Natural killer cell (primary cell): ENCODE measurements at regions not wholly inside any gene's neighbourhood (a gene's known extent, or its start where the extent isn't known, plus 50 kb on each side); places are given as distances from the start of the nearest gene placed in this dataset.

Experiments
- ATAC-seq, 3 donors: fragments of 150-1000 bp in 2 of 3; fragments of 200-7000 bp in 1 of 3; cut with Tn5 transposase; 1 replicate in 1 of 3; 2 replicates in 2 of 3; pipeline ENCODE4 v1.10.0; 2021; ENCODE audit warnings: mild to moderate bottlenecking in 2 of 3, moderate library complexity in 2 of 3
- DNase-seq, 2 donors: peaks; one replicate each; pipeline versions ENCODE4 v3.0.0 to v3.0.0-alpha.2; 2013 to 2021; ENCODE audit warnings: mixed read lengths in 1 of 2
- H3K27ac ChIP-seq: one replicate; pipeline ENCODE4 v1.5.1; 2013; ENCODE audit warnings: mild to moderate bottlenecking, low read length
- H3K27me3 ChIP-seq: one replicate; pipeline ENCODE4 v1.6.1; 2013; ENCODE audit warnings: low read length; ENCODE audit not compliant: control insufficient read depth, insufficient read depth
- H3K36me3 ChIP-seq: one replicate; pipeline ENCODE4 v1.6.1; 2013; ENCODE audit warnings: low read length; ENCODE audit not compliant: control insufficient read depth, insufficient read depth
- H3K4me1 ChIP-seq: one replicate; pipeline ENCODE4 v1.6.1; 2013; ENCODE audit warnings: low read length; ENCODE audit not compliant: control insufficient read depth, insufficient read depth
- H3K4me3 ChIP-seq: one replicate; pipeline ENCODE4 v1.5.1; 2013; ENCODE audit warnings: low read length
- H3K9me3 ChIP-seq: one replicate; pipeline ENCODE4 v1.6.1; 2013; ENCODE audit warnings: low read length; ENCODE audit not compliant: control insufficient read depth, insufficient read depth
- H3K27ac Mint-ChIP-seq, 2 donors: one replicate each; pipeline ENCODE4 v1.8.0; 2022; ENCODE audit warnings: mild to moderate bottlenecking in 2 of 2, mixed read lengths in 2 of 2, moderate library complexity in 1 of 2
- H3K27me3 Mint-ChIP-seq, 2 donors: one replicate each; pipeline ENCODE4 v1.8.0; 2022; ENCODE audit warnings: low read depth in 2 of 2, mixed read lengths in 2 of 2
- H3K36me3 Mint-ChIP-seq: one replicate; pipeline ENCODE4 v1.8.0; 2022; ENCODE audit warnings: mixed read lengths
- H3K4me1 Mint-ChIP-seq, 2 donors: one replicate each; pipeline ENCODE4 v1.8.0; 2022; ENCODE audit warnings: mixed read lengths in 2 of 2
- H3K4me3 Mint-ChIP-seq: one replicate; pipeline ENCODE4 v1.8.0; 2022; ENCODE audit warnings: mild to moderate bottlenecking, moderate library complexity, mixed read lengths
- H3K9me3 Mint-ChIP-seq, 2 donors: one replicate each; pipeline ENCODE4 v1.8.0; 2022; ENCODE audit warnings: mixed read lengths in 2 of 2
- CTCF ChIP-seq: fragments of 200-600 bp; IDR thresholded peaks from one replicate; pipeline ENCODE4 v1.8.0; 2022; ENCODE audit warnings: antibody characterized with exemption
- WGBS: methylation state at CpG from one replicate; pipeline ENCODE4 v1.1.7; 2013; ENCODE audit warnings: missing lambda C conversion rate; ENCODE audit not compliant: insufficient coverage; 5-methylcytosine and 5-hydroxymethylcytosine counted together
- intact Hi-C: fragments of 100-400 bp; cut with micrococcal nuclease; formaldehyde crosslinking; loops from one replicate; pipeline ENCODE4 v1.14.2; 2022

DNA sequence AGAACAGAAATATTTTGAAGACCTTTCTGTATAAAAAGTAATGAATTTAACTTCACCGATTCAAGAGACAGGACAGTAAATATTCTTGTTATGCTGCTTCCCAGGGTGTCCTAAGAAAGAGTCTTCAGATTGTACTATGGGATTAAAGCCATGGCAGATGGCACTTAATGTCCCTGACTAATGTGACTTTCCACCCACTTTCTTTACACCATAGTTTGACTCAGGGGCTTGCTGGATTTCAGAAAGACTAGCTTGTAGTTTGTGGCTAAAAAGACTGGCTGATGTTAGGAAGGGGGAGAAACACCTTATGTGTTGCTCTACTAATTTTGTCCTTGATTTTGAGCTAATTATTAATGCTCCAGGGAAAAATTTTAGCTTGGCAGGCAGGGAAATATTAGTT is 75.9 kb downstream of the UTRN start:
- Histone ChIP-seq H3K4me1 (peaks cover 49% of the 10 kb centered on the region), H3K27ac (no peak overlapping the region), H3K9me3 (no peaks in the 10 kb centered on the region), H3K4me3 (no peak overlapping the region), H3K36me3 (peaks cover 3% of the 10 kb centered on the region), H3K27me3 (no peaks in the 10 kb centered on the region)
- H3K27me3 Mint-ChIP-seq = no peaks in the 10 kb centered on the region
- intact Hi-C loops = loop anchor here (2.0 to 5.0 kb wide), 2 partner anchors 14 to 36 kb away; no protein-coding TSS in a partner anchor
- no peak for DNase-seq
- ATAC-seq = no peak
- WGBS = 80% methylated on average over 1 of the region's 1 CpG
- peaks cover 88 to 89% of the 10 kb centered on the region in 2 donors for H3K4me1 Mint-ChIP-seq
- no peak for TF ChIP-seq CTCF
- peak overlapping the region; percentile 70 for H3K4me3 Mint-ChIP-seq
- no peaks in the 10 kb centered on the region for H3K36me3 Mint-ChIP-seq
- peak overlapping the region; percentile 74 to 99 for H3K27ac Mint-ChIP-seq
- H3K9me3 Mint-ChIP-seq = no peaks in the 10 kb centered on the region

- H3K36me3 Mint-ChIP-seq = no peaks in the 10 kb centered on the region
- H3K27me3 Mint-ChIP-seq = no peaks in the 10 kb centered on the region
- intact Hi-C loops = loop anchor here (5.0 kb wide), 1 partner anchor 35 kb away; no protein-coding TSS in a partner anchor
- Histone ChIP-seq H3K36me3 (peaks cover 3% of the 10 kb centered on the region), H3K9me3 (no peaks in the 10 kb centered on the region), H3K27me3 (no peaks in the 10 kb centered on the region), H3K4me3 (no peak overlapping the region), H3K27ac (peak overlapping the region; percentile 30), H3K4me1 (peaks cover 39% of the 10 kb centered on the region)
- ATAC-seq (peak; percentile 31 to 56 (median 49)), DNase-seq (no peak)
- peaks cover 89 to 90% of the 10 kb centered on the region in 2 donors for H3K4me1 Mint-ChIP-seq
- peak overlapping the region; percentile 74 to 99 for H3K27ac Mint-ChIP-seq
- H3K4me3 Mint-ChIP-seq = peak overlapping the region; percentile 41
- no peak for TF ChIP-seq CTCF
- H3K9me3 Mint-ChIP-seq = no peaks in the 10 kb centered on the region
- 79% methylated on average over 5 of the region's 5 CpGs for WGBS
Observed at GRCh38 chr6:144362042-144363018, 77.2 kb downstream of the UTRN start.

- no peak for TF ChIP-seq CTCF
- H3K9me3 ChIP-seq = no peaks in the 10 kb centered on the region
- DNase-seq (no peak), ATAC-seq (no peak)
- peaks cover 80 to 85% of the 10 kb centered on the region in 2 donors for H3K4me1 Mint-ChIP-seq
- H3K4me1 ChIP-seq = peaks cover 40% of the 10 kb centered on the region
- no peaks in the 10 kb centered on the region for H3K36me3 Mint-ChIP-seq
- H3K36me3 ChIP-seq = no peaks in the 10 kb centered on the region
- H3K27ac ChIP-seq = peak overlapping the region; percentile 19
- no peaks in the 10 kb centered on the region for H3K27me3 Mint-ChIP-seq
- H3K27ac Mint-ChIP-seq = peak overlapping the region; percentile 74 to 99
- H3K4me3 ChIP-seq = no peak overlapping the region
- peak overlapping the region; percentile 39 for H3K4me3 Mint-ChIP-seq
- H3K9me3 Mint-ChIP-seq = no peaks in the 10 kb centered on the region
- intact Hi-C loops = loop anchor here (5.0 kb wide), 1 partner anchor 33 kb away; no protein-coding TSS in a partner anchor
- WGBS = 78% methylated on average over 7 of the region's 7 CpGs
- no peaks in the 10 kb centered on the region for H3K27me3 ChIP-seq
Observed at GRCh38 chr6:144364208-144364720, 79.1 kb downstream of the UTRN start.
